ENCODE measurements at regions not wholly inside any gene's neighbourhood (a gene's known extent, or its start where the extent isn't known, plus 50 kb on each side); places are given as distances from the start of the nearest gene placed in this dataset.
"Not testable (repeated sequence)": the region's sequence is repeated elsewhere in the genome, so short reads cannot be mapped to it uniquely, and the experiment has no call there.

DNA sequence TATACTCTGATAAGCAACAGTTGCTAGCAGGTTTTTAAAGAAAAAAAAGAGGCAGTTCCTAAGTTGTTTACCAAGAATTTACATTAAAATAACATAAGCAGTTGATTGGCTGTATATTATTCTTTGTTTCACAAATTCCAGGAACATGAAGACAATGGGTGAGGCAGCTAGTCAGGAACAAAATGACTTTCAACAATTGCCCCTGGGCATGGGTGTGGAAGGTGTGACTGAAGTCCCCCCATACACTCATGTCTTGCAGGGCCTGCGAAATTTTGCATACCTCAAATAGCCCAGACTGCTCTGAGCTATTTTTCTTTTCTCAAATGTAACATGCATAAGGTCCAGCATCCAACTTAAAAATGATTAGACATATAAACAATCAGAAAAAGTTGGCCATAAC, 267.2 kb upstream of the DIO3 start:
- DNase-seq: no peak

DNA sequence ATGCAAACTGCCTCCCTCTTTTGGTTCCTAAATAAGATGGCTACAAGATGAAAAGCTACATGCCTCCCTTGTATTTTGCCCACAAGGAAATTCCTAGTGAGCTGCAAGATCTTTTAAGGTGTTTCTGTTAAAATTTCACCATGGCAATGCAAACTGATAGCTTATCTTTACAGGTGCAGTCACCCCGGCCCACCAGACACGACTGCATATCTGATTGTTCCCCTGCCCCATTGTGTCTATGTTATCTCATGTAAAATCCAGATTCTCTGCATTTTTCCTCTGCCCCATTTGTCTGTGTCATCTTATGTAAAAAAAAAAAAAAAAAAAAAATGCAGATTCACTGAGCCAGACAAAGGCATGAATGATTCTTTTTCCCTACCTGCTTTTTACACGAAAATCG, 261.5 kb upstream of the DIO3 start:
- DNase-seq: not testable (repeated sequence)

DNA sequence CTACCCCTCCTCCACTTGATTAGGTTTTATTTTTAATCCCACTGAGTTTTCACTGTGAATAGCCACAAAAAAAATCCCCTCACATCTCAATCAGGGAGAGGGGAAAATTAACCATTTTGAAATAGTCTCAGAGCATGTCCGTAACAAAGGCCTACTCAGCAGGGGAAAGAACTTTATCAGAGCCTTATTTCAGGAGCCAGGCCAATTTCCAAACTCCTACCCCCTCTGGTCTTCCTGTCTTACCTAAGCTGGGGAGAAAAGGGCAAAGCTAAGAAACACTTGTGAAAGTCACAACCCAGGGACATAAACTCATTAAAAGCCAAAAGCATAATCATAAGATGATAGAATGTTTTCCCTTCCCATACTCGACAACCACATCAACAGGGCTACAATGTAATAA, 260.3 kb upstream of the DIO3 start:
- DNase-seq: no peak

DNA sequence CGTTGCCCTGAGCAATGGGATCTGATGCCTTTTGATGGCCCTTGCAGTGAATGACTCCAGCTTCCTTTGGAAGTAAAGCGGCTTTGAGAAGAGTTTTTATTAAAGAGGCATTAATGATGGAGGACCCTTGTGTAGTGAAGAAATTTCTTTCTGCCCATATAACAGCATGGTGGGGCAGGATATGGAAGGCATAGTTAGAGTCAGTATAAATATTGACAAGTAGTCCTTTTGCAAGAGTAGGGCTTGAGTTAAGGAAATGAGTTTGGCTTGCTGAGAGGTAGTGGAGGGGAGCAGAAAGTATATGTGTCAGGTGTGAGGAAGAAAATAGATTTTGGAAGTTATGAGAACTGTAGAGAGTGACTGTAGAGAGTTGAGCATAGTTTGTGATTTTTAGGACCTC, 254.1 kb upstream of the DIO3 start:
- DNase-seq: not testable (repeated sequence)

DNA sequence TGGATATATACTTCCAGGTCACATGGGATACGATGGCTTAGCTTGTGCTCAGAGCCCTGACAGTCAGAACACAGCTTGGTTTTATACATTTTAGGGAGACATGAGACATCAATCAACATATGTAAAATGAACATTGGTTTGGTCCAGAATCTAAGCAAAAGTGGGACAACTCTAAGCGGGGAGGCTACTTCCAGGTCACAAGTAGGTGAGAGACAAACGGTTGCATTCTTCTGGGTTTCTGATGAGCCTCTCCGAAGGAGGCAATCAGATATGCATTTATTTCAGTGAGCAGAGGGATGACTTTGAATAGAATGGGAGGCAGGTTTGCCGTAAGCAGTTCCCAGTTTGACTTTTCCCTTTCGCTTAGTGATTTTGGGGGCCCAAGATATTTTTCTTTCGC, 250.1 kb upstream of the DIO3 start:
- DNase-seq: not testable (repeated sequence)

DNA sequence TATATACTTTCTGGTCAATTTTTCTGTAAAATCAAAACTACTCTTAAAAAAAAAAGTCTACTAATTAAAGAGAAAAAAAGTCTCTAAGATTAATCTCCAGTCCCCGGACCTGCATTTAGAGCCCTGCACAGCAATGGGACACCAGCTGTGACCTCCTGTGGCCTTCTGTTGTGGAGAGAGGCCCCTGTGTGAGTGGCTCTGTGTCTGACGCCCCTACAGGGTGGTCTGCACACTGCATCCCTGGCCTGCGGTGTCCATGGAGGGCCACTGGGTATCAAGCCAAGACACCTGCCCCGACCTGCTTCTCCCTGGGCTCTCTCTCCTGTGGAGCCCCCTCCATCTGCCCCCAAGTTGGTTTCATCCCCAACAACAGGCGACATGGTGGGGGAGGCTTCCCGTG, 248.0 kb upstream of the DIO3 start:
- no peak for DNase-seq

DNA sequence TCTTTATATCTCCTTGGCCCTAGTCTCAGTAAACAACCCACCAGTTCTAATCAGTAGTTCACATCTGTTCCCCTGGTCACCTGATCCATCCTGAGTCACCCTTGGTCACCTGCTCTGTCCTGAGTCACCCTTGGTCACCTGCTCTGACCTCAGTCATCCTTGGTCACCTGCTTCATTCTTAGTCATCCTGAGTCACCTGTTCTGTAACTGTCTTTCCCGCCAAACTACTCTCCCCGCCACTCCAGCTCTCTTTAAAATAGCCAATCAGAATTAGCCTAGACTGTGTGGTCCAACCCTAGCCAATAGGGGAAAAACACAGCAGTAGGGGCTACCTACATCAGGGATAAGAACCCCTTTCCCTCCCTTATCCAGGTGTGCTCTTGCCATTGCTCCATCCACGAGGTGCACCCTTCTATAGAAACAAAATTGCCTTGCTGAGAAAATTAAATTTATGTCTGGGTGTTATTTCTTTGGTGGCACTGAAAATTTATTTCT, 245.4 kb upstream of the DIO3 start:
- no peak for DNase-seq

DNA sequence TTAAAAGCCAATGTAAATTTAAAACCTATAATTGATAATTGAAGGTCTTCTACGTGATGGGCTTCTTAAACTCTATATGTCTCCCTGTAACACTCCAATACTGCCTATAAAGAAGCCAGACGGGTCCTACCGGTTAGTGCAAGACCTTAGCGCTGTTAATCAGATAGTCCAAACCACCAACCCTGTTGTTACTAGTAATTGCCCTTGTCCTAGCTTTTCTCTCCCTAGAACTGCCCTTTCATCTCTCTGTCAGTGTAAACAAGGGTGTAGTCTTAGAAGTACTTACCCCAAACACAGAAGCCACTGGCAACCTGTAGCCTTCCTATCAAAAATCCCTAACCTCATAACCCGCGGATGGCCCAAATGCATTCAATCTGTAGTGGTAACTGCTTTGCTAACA, 243.0 kb upstream of the DIO3 start:
- DNase-seq: no peak

DNA sequence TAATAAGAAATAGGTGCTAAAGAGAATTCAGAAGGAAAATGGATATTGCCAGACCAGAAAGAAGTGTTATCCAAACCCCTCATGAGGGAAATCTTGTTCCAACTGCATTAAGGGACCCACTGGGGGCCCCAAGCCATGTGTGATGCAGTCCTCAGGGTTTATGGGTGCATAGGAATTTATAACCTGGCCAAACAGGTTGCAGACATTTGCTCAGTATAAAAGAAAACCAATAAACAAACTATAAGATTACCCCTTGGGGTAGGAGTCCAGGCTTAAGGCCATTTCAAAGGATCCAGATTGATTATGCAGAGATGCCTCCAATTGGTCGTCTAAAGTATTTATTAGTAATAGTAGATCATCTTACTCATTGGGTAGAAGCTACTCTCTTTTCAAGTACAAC, 240.9 kb upstream of the DIO3 start:
- DNase-seq: no peak

DNA sequence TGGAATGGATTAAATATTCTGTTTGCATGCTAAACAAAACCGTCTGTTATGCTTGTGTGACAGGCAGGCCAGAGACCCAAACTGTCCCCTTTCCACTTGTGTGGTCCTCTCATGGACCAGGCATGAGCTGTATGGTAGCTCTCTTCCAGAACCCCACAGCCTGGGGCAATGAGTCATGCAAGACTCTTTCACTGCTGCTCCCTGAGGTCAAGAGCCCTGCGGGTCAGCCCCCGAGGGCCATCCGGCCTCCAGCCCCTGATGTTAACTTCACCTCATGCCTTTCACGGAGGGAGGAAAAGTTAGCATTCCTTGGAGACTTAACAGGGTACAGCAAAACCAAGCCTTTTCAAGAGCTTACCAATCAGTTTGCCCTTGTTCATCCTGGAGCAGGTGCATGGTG, 239.1 kb upstream of the DIO3 start:
- DNase-seq: no peak

DNA sequence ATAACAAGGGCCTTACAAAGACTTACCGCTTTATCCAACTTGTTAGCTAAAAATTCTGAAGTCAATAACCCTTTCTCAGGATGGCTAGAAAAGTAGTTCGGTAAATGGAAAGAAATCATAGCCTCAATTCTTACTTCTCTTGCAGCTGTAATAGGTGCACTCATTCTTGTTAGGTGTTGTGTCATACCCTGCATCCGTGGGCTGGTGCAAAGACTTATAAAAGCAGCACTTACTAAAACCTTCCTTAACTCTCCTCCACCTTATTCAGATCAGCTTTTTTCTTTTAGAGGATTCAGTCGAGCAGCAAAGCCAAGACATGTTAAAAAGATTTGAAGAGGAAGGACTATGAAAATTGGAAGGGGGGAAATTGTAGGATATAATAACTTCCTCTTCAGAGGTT, 238.2 kb upstream of the DIO3 start:
- no peak for DNase-seq

DNA sequence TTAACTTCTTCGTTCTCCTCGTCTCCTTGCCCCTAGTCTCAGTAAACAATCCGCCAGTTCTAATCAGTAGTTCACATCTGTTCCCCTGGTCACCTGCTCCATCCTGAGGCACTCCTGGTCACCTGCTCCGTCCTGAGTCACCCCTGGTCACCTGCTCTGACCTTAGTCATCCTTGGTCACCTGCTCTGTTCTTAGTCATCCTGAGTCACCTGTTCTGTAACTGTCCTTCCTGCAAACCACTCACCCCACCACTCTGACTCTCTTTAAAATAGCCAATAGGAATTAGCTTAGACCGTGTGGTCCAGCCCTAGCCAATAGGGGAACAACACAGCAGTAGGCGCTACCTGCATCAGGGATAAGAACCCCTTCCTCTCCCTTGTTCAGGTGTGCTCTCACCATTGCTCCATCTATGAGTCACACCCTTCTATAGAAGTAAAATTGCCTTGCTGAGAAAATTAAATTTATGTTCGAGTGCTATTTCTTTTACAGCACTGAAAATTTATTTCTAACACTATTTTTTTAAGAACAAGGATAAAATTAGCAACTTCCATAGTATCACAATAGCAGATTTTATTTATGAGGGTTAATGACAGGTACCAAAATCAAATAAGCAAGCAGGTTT, 237.6 kb upstream of the DIO3 start:
- not testable (repeated sequence) for DNase-seq

DNA sequence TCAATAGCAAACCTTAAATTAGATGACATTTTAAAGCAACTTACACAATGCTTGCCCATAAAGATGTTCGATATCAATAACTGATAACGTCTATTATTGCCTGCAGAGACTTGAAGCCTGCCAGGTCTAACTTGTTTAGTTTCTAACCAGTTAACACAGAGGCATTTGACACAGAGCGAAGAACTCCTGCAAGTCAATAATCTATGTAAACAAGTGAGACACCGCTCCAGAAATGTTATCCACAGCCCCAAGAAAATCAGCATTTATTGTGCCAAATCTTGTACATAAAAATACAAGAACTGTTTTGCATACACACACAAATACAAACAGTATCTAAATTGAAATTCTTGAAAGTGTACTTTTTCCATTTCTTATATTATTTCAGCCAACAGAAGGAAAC, 236.0 kb upstream of the DIO3 start:
- no peak for DNase-seq

DNA sequence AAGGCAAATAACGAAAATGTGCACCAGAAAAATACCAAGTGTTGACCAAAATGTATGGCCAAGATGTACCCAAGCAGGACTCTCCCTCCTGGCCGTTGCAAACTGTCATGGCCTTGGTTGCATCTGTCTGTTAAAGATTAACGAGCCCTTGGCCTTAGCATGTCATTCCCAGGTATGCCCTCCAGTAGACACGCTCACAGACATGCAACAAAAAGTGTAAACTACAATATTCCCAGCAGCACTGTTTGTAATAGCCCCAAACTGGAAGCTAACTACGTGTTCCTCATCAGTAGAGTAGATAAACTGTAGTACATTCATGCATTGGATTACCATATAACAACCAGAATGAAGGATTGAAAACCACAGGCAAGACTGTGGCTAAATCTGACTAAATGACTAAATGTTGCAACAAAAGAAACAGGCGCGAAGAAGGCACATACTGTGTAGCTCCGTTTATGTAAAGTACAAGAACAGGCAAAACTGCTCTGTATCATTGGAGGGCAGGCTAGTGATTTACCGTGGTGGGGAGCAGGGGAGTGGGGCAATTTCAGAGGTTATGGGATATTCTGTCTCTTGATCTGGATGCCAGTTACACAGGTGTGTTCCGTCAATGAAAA, 232.8 kb upstream of the DIO3 start:
- DNase-seq: no peak

DNA sequence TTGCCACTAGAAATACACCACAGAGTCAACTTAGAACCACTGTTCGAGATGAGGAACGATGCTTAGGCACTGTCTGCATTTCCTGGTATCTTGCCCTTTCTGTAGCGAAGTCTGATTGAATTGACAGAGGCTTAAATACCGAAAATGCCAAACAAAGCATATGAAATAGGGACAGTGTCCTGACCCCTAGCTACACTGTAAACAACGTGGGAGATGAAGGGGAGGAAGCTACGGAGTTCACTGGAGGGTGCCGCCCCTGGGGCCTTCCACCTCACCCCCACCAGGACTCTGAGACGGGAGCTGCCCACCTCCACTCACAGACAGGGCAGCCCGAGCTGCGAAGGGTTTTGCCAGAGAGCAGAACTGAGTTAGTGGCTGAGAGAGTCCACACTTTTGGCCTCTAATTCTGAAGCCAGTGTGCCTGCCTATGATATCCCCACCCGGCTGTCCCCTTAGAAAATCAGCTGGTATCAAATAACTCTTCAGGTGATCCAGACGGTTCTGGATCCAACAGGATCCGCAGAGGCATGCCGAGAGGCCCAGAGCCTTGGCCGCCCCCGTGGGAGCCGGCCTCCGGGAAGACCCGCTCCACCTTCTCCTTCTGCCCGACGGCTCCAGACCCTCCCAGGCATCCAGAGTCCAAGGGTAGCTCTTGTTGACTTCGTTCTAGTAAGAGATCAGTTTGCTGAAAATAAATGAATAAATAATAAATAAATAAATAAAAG, 230.7 kb upstream of the DIO3 start:
- DNase-seq: no peak

DNA sequence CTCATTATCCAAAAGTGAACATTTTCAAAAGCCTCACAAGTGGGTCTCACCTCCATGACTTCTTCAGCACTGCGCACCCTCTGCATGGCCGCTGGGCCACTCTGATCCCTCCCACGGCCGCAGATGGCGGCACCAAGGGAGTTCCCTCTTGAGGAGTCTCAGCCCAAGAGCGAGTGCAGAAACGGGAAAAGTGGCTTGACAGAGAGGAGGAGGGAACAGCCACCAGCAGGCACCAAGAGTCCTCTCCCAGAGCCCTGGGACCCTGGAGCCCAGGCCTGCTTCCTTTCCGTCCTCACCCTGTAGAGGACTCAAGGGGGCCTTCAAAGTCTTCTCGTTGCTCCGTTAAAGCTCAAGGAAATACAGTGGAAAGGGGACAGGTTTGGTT, 230.2 kb upstream of the DIO3 start:
- DNase-seq: no peak

DNA sequence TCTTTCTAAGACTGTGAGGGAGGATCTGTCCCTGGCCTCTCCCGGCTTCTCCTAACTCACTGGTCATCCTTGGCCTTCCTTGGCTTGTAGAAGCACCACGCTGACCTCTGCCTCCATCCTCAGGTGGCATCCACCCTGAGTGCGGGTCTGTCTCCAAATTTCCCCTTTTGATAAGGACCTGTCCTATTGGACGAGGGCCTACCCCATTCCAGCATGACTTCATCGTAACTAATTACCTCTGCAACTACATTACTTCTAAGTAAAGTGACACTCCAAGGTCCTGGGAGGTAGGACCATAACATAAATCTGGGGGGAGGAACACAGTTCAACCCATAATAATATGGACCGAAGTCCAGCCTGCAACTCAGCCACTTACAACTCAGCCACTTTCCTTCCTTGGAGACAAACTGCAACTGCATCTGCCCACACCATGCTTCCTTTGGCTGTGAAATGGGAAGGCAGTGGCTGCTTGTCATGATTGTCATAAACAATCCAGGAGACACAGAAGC, 229.6 kb upstream of the DIO3 start:
- DNase-seq: no peak

DNA sequence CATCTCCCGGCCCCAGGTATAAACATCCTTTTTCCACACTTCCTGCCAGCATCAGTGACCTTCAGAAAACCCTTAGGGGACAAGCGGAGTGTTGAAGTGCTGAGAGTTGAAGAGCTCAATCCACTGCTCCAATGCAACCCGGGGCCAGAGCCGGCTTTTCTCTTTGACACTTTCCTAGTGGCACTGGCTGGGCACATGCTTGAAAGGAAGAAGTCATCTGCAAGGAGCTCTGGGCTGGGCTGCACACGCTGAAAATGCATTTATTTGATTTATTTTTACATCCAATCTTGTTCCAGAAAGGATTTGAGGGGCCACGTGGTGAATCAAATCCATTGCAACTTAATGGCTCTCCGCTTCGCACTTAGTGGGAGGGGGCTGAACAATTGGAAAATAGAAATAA, 229.0 kb upstream of the DIO3 start:
- DNase-seq: no peak

DNA sequence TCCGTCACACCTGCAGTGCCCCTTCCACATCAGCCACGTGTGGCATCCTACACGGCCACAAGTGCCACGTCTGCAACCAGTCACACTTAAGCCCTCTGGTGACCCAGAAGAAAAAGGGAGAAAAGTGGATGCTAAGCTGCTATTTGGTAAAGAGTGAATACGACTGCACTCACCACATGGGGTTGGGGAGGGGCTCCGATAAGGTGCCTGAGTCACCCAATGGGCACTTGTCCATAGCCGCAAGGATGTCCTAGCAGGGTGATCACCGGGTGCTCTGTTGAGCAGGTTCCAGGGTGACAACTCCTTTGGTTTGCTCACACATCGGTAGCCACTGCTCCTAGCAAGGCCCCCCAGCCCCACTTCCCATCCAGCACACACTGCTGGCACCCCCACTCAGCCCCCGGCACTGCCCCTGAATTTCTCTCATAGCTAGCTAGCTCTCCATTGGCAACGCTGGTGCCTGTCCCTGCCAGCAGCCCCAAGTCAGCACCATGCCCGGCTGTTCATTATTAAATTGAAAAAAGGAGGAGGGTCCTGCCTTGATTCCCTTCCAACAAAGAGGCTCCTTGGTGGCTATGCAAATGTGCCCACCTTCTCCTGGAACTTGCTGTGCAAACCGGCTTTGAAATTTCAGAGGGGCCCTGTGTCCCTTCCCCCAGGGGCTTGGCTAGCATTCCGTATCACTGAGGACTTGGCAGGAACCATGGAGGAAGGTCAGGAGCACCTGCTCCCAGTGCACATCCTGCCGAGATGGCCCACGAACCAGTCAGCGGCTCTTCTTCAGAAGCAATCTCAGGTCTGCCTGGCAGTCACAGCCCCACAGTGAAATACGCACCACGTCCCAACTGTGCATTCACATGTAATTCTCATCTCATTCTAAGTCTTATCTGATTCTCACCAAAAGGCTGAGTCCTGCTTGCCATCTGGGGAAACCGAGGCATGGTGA, 227.7 kb upstream of the DIO3 start:
- DNase-seq: no peak

DNA sequence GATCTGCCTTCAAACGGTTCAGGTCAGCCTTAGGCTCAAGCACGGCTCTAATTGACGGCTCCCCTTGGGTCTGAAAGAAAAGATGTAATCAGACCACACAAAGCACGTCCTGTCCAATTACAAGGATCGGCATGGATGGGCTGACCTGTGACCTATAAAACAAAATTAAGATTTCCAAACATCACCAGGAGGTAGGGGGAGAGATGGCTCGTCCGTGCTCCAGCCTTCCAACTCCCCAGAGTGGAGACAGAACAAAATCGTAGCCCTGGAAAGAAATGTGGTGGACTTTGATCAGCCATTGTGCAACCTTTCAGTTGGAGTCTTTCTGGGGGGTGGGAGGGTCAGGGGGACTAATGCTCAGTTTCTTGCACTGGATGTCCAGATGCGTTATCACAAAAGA, 226.6 kb upstream of the DIO3 start:
- no peak for DNase-seq

DNA sequence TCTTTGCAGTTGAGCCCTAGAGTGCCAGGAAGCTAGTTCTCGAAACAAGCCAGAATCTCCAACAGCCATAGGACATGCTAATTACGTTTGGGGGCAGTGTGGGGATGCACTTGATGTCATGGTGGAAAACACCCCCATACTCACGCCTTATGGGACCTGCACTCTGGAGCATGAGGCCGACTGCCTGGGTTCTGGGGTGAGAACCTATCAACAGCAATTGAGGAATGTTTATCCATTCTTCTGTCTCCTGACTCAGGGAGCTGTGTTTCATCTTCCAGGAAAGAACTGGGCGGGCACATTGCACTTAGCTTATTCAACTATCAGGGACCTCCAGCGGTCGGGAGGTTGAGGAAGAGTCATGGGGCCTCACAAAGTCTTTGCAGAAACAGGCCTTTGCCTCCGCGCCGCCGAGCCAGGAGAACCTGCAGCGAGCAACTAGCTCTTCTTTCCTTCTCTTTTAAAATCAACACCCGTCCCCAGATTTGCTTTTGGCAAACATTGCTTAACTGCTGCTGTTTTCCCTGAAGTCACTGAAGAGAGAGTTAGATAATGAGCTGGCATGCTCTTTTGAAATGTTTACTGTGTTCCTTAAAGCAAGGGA, 226.1 kb upstream of the DIO3 start:
- no peak for DNase-seq

DNA sequence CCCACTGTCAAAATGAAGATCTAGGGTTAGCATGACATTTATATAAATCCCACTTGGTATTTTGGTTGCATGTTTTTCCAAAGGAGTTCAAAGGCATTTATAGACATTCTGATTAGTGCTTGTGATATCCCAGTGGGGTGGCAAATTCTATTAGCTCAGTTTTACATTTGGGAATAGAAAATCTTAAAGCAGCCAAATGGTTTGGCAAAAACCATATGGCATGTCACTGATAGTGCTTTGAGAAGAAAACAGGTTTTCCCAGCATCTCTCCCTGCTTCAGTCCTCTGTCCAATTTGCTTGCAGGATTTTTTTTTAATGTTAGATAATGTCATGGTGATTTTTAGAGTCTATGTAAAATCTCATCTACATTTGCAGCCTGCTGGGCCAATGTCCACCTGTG, 225.1 kb upstream of the DIO3 start:
- no peak for DNase-seq

DNA sequence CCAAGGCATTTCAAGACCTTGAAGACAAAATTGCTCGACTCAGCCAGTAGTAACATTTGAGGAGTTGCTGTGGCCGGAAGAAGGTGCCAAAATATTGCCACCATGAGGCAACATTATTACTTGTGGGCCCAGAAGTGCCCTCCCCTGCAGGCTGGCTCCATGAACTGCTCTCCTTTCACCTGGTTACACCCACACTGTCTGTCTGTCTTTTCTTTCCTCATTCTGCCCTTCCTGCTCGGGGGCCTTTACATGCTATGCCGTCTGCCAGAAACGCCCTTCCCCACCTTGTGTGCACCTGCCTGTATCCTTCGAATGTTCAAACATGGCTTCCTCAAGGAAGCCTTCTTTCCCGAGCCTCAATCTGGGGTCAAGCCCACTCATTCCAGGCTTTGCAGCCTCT, 224.2 kb upstream of the DIO3 start:
- no peak for DNase-seq

Data from NCI-H2227 treated with DMSO at 0.1 percent for 48 hours (cell line).